HG02642 (cell line): ENCODE measurements at regions not wholly inside any gene's neighbourhood (a gene's known extent, or its start where the extent isn't known, plus 50 kb on each side); places are given as distances from the start of the nearest gene placed in this dataset.

Experiments
- ATAC-seq: cut with Tn5 transposase; IDR thresholded peaks from one replicate; pipeline ENCODE4 v1.9.1; 2021; ENCODE audit warnings: mild to moderate bottlenecking; ENCODE audit not compliant: unreplicated experiment, poor library complexity

DNA sequence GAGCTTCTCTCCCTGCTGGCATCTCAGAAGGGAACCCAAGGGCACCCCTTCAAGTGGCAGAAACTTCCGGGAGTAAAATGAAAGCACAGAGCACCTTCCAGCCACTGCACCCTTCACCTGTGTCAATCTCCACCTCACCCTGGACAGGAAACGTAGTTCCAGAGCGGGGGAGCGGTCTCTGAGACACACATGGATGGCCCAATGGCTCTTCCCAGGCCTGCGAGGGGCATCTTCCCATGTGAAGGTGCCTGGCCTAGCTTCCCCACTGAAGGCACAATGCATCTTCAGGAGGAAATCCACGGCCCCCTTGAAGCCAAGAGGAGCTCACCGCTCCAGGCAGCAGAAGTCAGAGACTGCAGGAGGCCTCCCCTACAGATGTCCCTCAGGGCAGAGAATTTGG is 234.2 kb downstream of the BRD1 start:
- no peak for ATAC-seq

- no peak for ATAC-seq
Observed at GRCh38 chr22:49592780-49593501, 234.7 kb downstream of the BRD1 start.

GRCh38 chr22:49590851-49591445 is 236.7 kb downstream of the BRD1 start:
- ATAC-seq, result no peak

DNA sequence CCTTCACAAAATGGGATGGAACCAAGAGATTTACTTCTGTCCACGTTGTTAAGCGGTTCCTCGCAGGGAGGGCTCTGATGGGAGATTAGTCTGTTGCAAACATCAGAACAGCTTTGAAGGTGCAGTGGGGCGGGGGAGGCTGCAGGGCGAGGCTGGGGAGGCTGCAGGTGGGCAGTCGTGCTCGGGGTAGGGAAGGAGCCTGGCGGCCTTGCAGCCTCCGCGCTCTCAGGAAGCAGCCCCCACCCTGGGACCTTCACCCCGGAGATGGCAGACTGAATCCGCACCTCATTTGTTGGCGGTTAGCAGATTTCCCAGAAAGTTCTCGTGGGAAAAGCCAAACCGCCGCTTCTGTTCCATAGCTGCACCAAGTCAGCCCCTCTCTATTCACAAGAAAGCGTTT is 237.3 kb downstream of the BRD1 start:
- ATAC-seq, result no peak

DNA sequence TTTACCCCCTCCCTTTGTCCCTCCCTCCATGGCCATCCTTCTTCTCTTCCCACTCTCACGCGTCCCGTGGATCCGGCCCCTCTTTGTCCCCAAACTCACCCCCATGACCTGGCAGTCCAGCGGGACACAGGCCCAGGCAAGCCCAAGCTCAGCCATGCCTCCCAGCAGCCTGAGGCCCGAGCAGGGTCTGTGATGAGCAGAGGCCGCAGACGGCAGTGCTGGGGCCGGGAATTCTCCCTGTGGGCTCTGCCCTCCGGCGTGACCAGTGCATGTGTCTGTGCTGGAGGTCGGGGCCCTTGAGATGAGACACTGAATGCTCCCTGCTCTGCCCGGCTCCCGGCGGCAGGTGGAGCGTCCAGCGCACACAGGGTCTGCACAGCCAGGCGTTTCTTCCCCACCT is 237.9 kb downstream of the BRD1 start:
- no peak for ATAC-seq

- no peak for ATAC-seq
Observed at GRCh38 chr22:49589301-49589700, 238.4 kb downstream of the BRD1 start.

- no peak for ATAC-seq
Observed at GRCh38 chr22:49588739-49589138, 238.9 kb downstream of the BRD1 start.

- no peak for ATAC-seq
Observed at GRCh38 chr22:49587987-49588386, 239.7 kb downstream of the BRD1 start.

- ATAC-seq, result no peak
Observed at GRCh38 chr22:49587421-49587820, 240.3 kb downstream of the BRD1 start.

- ATAC-seq, result no peak
Observed at GRCh38 chr22:49586873-49587272, 240.8 kb downstream of the BRD1 start.

DNA sequence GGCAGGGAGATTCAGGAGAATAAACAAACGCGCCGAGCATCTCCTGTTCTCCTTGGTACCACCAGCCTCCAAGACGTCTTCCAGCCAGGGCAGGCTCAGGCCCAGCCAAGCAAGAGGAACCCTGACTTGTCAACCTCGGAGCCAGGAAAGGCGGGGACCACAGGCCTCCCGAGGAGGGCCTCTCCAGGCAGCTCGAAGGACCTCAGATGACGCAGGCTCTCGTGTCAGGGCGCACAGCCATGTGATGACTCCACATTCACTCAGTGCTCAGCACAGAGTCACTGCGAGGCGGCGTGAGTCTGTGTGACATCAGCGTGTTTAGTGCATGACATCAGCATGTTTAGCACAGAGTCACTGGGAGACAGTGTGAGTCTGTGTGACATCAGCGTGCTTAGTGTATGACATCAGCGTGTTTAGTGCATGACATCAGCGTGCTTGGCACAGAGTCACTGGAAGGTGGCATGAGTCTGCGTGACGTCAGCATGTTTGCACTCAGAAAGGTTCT is 241.4 kb downstream of the BRD1 start:
- ATAC-seq, result no peak

GRCh38 chr22:49585461-49586243 is 242.0 kb downstream of the BRD1 start:
- no peak for ATAC-seq

GRCh38 chr22:49583886-49584505 is 243.7 kb downstream of the BRD1 start:
- no peak for ATAC-seq

DNA sequence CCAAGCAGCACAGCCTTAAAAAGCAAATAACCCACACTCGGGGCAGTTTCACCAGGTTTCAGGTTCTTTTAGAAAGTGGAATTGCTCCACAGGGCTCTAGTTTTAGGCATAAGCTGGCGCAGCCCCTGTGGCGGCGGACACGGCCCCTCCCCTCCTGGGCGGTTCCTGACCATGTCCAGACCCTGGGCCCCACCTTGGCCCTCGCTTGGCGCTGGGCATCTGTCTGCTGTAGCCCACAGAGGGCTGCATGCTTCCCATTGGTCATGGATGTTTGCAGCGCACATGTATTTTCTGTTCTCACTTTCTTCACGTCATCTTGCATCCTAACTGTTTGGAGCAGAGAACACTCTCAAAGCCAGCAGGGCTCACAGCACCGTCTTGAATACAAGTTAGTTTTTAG is 244.3 kb downstream of the BRD1 start:
- no peak for ATAC-seq

DNA sequence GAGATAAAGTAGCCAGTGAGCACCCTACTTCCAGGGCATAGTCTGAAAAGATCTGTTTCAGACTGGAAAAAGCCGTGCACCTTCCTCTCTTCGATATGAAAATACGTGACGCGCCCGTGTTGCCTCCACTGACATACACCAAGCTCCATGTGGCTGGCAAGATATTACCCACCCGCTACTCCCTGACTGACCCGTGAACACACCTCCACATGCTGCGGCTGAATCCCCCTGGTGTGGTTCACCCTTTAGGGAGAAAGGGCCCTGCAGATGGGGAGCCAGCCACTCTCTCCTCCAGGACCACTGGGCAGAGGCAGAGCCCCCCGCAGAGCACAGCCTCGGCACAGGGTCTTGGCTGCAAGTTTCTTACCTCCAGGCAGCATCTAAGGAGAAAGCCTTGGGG is 245.0 kb downstream of the BRD1 start:
- ATAC-seq, result no peak

- no peak for ATAC-seq
Observed at GRCh38 chr22:49582181-49582580, 245.5 kb downstream of the BRD1 start.

- ATAC-seq, result no peak
Observed at GRCh38 chr22:49580024-49580423, 247.6 kb downstream of the BRD1 start.

GRCh38 chr22:49577168-49578060 is 250.3 kb downstream of the BRD1 start:
- no peak for ATAC-seq

GRCh38 chr22:49576241-49577141 is 251.2 kb downstream of the BRD1 start:
- no peak for ATAC-seq
